Thoracic aorta (tissue), 2 donors: ENCODE measurements at regions not wholly inside any gene's neighbourhood (a gene's known extent, or its start where the extent isn't known, plus 50 kb on each side); places are given as distances from the start of the nearest gene placed in this dataset.

ENCODE experiments used
- ATAC-seq: fragments of 150-250 bp; one replicate; pipeline ENCODE4 v1.8.0; 2017; ENCODE audit warnings: low read depth; ENCODE audit not compliant: insufficient number of reproducible peaks, low FRiP score
- DNase-seq: peaks from one replicate; pipeline ENCODE4 v3.0.0-alpha.2; 2020; ENCODE audit warnings: low spot score
- H3K27ac ChIP-seq, 2 donors: fragments of 200-600 bp; sonication (generic); 1 replicate in 1 of 2; 2 replicates in 1 of 2; pipeline ENCODE4 v1.5.1; 2016; ENCODE audit warnings: mild to moderate bottlenecking in 2 of 2, moderate library complexity in 2 of 2
- H3K27me3 ChIP-seq: fragments of 200-600 bp; sonication (generic); replicated peaks from 2 replicates; pipeline ENCODE4 v1.6.0; 2016; ENCODE audit warnings: mild to moderate bottlenecking; ENCODE audit not compliant: insufficient read depth
- H3K36me3 ChIP-seq: fragments of 200-600 bp; sonication (generic); one replicate; pipeline ENCODE4 v1.5.1; 2016
- H3K4me1 ChIP-seq, 2 donors: fragments of 200-600 bp; sonication (generic); 1 replicate in 1 of 2; 2 replicates in 1 of 2; pipeline versions ENCODE4 v1.5.1 to v1.6.0; 2016; ENCODE audit warnings: low read depth in 2 of 2, mild to moderate bottlenecking in 1 of 2; ENCODE audit not compliant: control insufficient read depth in 1 of 2
- H3K4me3 ChIP-seq: fragments of 200-600 bp; sonication (generic); 2 replicates; pipeline ENCODE4 v1.5.1; 2016; ENCODE audit warnings: mild to moderate bottlenecking
- H3K9me3 ChIP-seq: fragments of 200-600 bp; sonication (generic); 2 replicates; pipeline ENCODE4 v1.5.1; 2016
- CTCF ChIP-seq: fragments of 200-600 bp; sonication (generic); IDR thresholded peaks from one replicate; pipeline ENCODE4 v1.5.1; 2019; ENCODE audit warnings: antibody characterized with exemption

DNA sequence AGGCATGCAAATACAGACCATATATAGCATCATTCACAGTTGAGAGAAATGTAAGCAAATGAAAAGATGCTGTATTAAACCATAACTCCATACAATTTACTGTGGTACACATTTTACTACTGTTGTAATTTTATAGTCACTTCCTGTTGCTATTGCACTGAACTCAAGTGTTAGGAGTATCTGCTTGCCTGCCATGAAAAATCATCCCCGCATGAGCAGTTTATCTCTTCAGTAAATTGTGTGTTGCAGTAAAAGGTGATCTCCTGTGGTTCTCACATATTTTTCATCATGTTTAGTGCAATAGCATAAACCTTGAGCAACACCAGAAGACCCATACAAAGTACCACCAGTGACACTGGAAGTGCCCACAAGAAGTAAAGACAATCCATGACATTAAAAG lies 1153.4 kb downstream of the FAT4 start:
- no peak for ATAC-seq

DNA sequence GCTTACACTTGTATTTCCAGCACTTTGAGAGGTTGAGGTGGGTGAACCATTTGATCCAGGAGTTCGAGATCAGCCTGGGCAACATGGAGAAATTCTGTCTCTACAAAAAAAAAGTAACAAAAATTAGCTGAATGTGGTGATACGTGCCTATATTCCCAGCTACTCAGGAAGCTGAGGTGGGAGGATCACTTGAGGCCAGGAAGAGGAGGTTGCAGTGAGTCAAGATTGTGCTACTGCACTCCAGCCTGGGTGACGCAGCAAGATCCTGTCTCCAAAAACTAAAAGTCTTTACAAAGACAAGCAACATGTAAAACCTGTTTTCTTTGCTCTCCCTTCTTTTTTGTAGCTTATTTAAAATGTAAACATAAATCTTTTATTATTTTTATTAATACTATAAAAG lies 1156.1 kb downstream of the FAT4 start:
- H3K9me3 ChIP-seq = no peaks in the 10 kb centered on the region
- no peak overlapping the region for H3K4me3 ChIP-seq
- H3K4me1 ChIP-seq = no peaks in the 10 kb centered on the region
- DNase-seq = no peak
- no peaks in the 10 kb centered on the region for H3K27me3 ChIP-seq
- no peak for TF ChIP-seq CTCF
- no peaks in the 10 kb centered on the region for H3K36me3 ChIP-seq
- ATAC-seq = no peak
- H3K27ac ChIP-seq = no peak overlapping the region

More for the DNA sequence above, 1153.4 kb downstream of the FAT4 start:
- DNase-seq = no peak
- no peak overlapping the region for H3K27ac ChIP-seq
- TF ChIP-seq CTCF = no peak
- no peaks in the 10 kb centered on the region for H3K27me3 ChIP-seq
- no peaks in the 10 kb centered on the region for H3K4me1 ChIP-seq
- H3K9me3 ChIP-seq = no peaks in the 10 kb centered on the region
- H3K4me3 ChIP-seq = no peak overlapping the region
- no peaks in the 10 kb centered on the region for H3K36me3 ChIP-seq

DNA sequence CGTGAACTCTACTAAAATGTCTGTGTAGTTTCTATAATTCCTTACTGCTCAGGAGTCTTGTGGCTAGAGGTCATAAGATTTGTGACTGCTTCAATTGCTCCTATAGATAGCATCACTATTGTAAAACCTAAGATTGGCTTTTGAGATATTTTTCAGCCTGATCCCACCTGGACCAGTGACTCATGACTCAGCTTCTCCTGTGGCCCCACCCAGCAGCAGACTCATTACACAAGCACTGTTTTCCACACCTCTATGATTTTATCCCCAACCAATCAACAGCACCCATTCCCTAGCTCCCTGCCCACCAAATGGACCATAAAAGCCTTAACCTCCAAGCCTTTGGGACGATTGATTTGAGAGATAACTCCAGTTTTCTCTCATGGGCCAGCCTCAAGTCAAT lies 1157.0 kb upstream of the INTU start:
- ATAC-seq (no peak), DNase-seq (no peak)
- Histone ChIP-seq H3K4me3 (no peak overlapping the region), H3K36me3 (no peaks in the 10 kb centered on the region), H3K9me3 (no peaks in the 10 kb centered on the region), H3K27me3 (no peaks in the 10 kb centered on the region), H3K4me1 (no peaks in the 10 kb centered on the region), H3K27ac (no peak overlapping the region)
- no peak for TF ChIP-seq CTCF

DNA sequence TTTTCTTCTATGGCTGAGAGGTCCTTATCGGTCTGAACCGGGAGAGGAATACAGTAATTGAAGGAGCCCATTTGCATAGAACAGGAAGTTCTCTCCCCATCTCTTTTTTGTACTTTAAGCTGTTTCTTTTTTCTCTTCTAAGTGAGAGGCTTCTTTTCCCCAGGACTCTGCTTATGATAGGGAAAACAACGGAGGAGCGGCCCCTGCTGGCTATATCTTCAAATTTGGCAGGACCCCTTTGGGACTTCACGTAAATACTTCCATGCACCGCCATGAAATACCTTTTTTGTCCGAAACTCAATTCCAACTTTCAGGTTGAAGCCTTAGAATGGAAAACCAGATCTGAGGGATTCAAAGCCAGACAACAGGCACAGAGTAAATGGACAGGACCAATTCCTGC lies 1153.0 kb upstream of the INTU start:
- no peaks in the 10 kb centered on the region for H3K9me3 ChIP-seq
- no peak overlapping the region for H3K4me3 ChIP-seq
- no peak for TF ChIP-seq CTCF
- no peak overlapping the region for H3K27ac ChIP-seq
- DNase-seq (no peak), ATAC-seq (no peak)
- no peaks in the 10 kb centered on the region for H3K27me3 ChIP-seq
- H3K36me3 ChIP-seq = no peaks in the 10 kb centered on the region
- no peaks in the 10 kb centered on the region for H3K4me1 ChIP-seq

- DNase-seq = no peak
- Histone ChIP-seq H3K4me3 (no peak overlapping the region), H3K4me1 (no peaks in the 10 kb centered on the region), H3K27me3 (no peaks in the 10 kb centered on the region), H3K9me3 (no peaks in the 10 kb centered on the region), H3K36me3 (no peaks in the 10 kb centered on the region), H3K27ac (no peak overlapping the region)
- no peak for ATAC-seq
- TF ChIP-seq CTCF = no peak
Observed at GRCh38 chr4:126482311-126482710, 1150.4 kb upstream of the INTU start.
